Right lobe of liver (tissue), 6 donors: ENCODE measurements at regions not wholly inside any gene's neighbourhood (a gene's known extent, or its start where the extent isn't known, plus 50 kb on each side); places are given as distances from the start of the nearest gene placed in this dataset.
"Not testable (repeated sequence)": the region's sequence is repeated elsewhere in the genome, so short reads cannot be mapped to it uniquely, and the experiment has no call there.

ENCODE experiments used
- ATAC-seq, 4 donors: fragments of 200-7000 bp; cut with Tn5 transposase; one replicate each; pipeline ENCODE4 v1.9.1; 2020; ENCODE audit warnings: mild to moderate bottlenecking in 4 of 4, moderate library complexity in 4 of 4
- DNase-seq, 3 donors: peaks; one replicate each; pipeline ENCODE4 v3.0.0-alpha.2; 2020
- H3K27ac ChIP-seq, 3 donors: fragments of 200-600 bp; one replicate each; pipeline ENCODE4 v1.8.0; 2022
- H3K27me3 ChIP-seq, 2 donors: fragments of 200-600 bp; one replicate each; pipeline ENCODE4 v1.8.0; 2022
- H3K36me3 ChIP-seq, 4 donors: fragments of 200-600 bp; sonication (generic) in 1 of 4; one replicate each; pipeline versions ENCODE4 v1.5.1 to v1.8.0; 2017 to 2022; ENCODE audit warnings: control low read depth in 1 of 4
- H3K4me1 ChIP-seq, 4 donors: fragments of 200-600 bp; sonication (generic) in 1 of 4; one replicate each; pipeline versions ENCODE4 v1.5.1 to v1.8.0; 2017 to 2022; ENCODE audit warnings: control low read depth in 1 of 4
- H3K4me3 ChIP-seq, 3 donors: fragments of 200-600 bp; one replicate each; pipeline ENCODE4 v1.8.0; 2022
- H3K9me3 ChIP-seq, 4 donors: fragments of 200-600 bp; sonication (generic) in 1 of 4; one replicate each; pipeline versions ENCODE4 v1.5.1 to v1.8.0; 2017 to 2022; ENCODE audit warnings: control low read depth in 1 of 4
- POLR2A ChIP-seq: fragments of 450-650 bp; IDR thresholded peaks from one replicate; pipeline ENCODE4 v1.6.1; 2017; ENCODE audit warnings: antibody characterized with exemption, mild to moderate bottlenecking
- WGBS: methylation state at CpG from one replicate; pipeline ENCODE4 v1.1.6; 2018; ENCODE audit warnings: low coverage, low lambda C conversion rate; ENCODE audit not compliant: insufficient coverage; ENCODE audit errors: missing lambda C conversion rate; 5-methylcytosine and 5-hydroxymethylcytosine counted together
- intact Hi-C, 2 donors: fragments of 100-400 bp; cut with DNase I; formaldehyde crosslinking; loops; one replicate each; pipeline versions ENCODE4 v1.11.2 to v1.14.1; 2022
- TF ChIP-seq, protein P1 (sequence below), 4 donors: fragments of 200-600 bp in 3 of 4; fragments of 450-650 bp in 1 of 4; IDR thresholded peaks; one replicate each; pipeline versions ENCODE4 v1.5.1 to v1.8.0; 2016 to 2022; ENCODE audit warnings: antibody characterized with exemption in 4 of 4, mild to moderate bottlenecking in 2 of 4
- donor health status: DM: no; HTN: yes; CAD: no.
- donor health status: DM: no; HTN: no; CAD: no.
- donor health status: DM: no; HTN: no; CAD: no.
- donor health status: DM: no; HTN: yes; CAD: no.
- donor health status: DM: no; HTN: yes; CAD: no.

DNA sequence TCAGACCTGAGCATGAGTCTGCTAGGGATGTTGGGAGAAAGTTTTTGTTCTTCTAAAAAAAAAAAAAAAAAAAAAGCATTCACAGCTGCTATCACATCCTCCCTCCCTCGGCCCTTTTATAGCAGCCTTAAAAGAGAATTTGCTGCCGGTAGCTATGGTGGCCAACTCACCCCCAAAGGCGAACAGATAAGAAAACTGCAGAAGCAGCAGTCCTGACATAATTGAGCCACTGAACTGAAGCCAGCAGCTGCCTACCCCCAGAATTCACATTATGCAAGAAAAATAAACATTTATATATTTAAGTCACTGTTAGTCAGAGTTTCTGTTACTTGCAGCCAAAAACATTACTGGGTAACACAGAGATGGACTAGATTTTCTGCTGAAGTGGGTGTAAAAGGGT is 124.3 kb upstream of the SMARCA2 start:
- Histone ChIP-seq H3K27me3 (no peaks in the 10 kb centered on the region), H3K36me3 (no peaks in the 10 kb centered on the region), H3K9me3 (no peaks in the 10 kb centered on the region), H3K27ac (no peak overlapping the region), H3K4me3 (no peak overlapping the region), H3K4me1 (no peaks in the 10 kb centered on the region)
- intact Hi-C loops, result no loop called here
- TF ChIP-seq, protein P1, sequence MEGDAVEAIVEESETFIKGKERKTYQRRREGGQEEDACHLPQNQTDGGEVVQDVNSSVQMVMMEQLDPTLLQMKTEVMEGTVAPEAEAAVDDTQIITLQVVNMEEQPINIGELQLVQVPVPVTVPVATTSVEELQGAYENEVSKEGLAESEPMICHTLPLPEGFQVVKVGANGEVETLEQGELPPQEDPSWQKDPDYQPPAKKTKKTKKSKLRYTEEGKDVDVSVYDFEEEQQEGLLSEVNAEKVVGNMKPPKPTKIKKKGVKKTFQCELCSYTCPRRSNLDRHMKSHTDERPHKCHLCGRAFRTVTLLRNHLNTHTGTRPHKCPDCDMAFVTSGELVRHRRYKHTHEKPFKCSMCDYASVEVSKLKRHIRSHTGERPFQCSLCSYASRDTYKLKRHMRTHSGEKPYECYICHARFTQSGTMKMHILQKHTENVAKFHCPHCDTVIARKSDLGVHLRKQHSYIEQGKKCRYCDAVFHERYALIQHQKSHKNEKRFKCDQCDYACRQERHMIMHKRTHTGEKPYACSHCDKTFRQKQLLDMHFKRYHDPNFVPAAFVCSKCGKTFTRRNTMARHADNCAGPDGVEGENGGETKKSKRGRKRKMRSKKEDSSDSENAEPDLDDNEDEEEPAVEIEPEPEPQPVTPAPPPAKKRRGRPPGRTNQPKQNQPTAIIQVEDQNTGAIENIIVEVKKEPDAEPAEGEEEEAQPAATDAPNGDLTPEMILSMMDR (IDR thresholded peaks at IDR 0.05), result no peak
- no peak for TF ChIP-seq POLR2A
- ATAC-seq (no peak), DNase-seq (no peak)
- 48% methylated on average over 3 of the region's 3 CpGs for WGBS

DNA sequence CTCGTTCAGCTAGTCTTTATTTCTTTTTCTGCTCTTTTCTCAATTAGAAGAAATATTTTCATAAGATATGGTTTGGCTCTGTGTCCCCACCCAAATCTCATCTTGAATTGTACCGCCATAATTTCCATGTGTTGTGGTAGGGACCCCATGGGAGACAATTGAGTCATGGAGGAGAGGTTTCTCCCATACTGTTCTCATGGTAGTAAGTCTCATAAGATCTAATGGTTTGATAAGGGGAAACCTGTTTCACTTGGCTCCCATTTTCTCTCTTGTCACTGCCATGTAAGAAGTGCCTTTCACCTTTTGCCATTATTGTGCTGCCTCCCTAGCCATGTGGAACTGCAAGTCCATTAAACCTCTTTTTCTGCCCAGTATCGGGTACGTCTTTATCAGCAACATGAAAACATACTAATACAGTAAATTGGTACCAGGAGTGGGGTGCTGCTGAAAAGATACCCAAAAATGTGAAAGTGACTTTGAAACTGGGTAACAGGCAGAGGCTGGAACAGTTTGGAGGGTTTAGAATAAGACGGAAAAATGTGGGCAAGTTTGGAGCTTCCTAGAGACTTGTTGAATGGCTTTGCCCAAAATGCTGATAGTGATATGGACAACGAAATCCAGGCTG is 112.0 kb upstream of the SMARCA2 start:
- H3K27ac ChIP-seq, ATAC-seq, intact Hi-C loops, H3K4me1 ChIP-seq, H3K9me3 ChIP-seq, H3K27me3 ChIP-seq, H3K4me3 ChIP-seq, DNase-seq, H3K36me3 ChIP-seq: not testable (repeated sequence)
- WGBS, result 50% methylated on average over 6 of the region's 6 CpGs

DNA sequence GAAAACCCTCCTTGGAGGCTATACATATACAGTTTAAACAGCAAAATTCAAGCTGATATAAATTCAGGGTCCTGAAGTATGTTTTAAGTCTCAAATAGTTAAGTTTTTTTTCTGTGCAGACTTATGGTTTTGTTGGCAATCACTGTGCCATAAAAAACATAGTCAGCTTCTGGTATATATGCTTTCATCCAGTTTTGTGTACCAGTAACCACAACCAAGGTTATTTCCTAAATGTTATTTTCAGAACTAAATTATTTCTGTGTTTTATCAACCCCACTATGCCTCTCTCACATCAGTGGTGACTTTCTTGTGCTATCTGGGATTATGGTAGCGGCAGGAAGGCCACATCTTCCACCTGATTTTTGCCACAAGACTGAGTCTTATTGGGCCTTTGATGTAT is 107.7 kb upstream of the SMARCA2 start:
- H3K27ac ChIP-seq, result no peak overlapping the region
- 94% methylated on average over 1 of the region's 1 CpG for WGBS
- H3K27me3 ChIP-seq, result no peaks in the 10 kb centered on the region
- no peaks in the 10 kb centered on the region for H3K9me3 ChIP-seq
- TF ChIP-seq POLR2A, result no peak
- TF ChIP-seq, protein P1 (IDR thresholded peaks at IDR 0.05), result no peak
- intact Hi-C loops, result no loop called here
- no peaks in the 10 kb centered on the region for H3K4me1 ChIP-seq
- no peak overlapping the region for H3K4me3 ChIP-seq
- ATAC-seq (no peak), DNase-seq (no peak)
- no peaks in the 10 kb centered on the region for H3K36me3 ChIP-seq

DNA sequence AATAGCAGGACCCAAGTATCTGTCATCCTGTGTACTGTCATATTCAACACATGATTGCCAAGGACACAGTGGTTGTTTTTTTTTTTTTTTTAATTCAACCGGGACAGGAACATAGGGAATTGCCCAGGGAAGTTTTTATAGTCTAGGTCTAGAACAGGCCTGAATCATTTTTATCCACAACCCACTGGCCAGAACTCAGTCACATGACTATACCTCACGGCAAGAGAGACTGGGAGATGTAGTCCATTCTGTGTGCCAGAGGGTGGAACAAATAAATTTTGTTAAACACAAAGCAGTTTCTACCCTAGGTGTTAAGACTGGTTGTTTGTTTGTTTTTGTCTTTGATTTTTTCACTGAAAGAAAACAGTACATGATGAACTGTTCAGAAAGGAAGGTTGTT is 105.8 kb upstream of the SMARCA2 start:
- ATAC-seq (no peak), DNase-seq (no peak)
- TF ChIP-seq, protein P1 (IDR thresholded peaks at IDR 0.05), result no peak
- TF ChIP-seq POLR2A, result no peak
- intact Hi-C loops, result no loop called here
- H3K9me3 ChIP-seq, result no peaks in the 10 kb centered on the region
- H3K27me3 ChIP-seq, result no peaks in the 10 kb centered on the region
- no peak overlapping the region for H3K4me3 ChIP-seq
- H3K36me3 ChIP-seq, result no peaks in the 10 kb centered on the region
- no peaks in the 10 kb centered on the region for H3K4me1 ChIP-seq
- WGBS, result 77% methylated on average over 2 of the region's 2 CpGs
- H3K27ac ChIP-seq, result no peak overlapping the region

DNA sequence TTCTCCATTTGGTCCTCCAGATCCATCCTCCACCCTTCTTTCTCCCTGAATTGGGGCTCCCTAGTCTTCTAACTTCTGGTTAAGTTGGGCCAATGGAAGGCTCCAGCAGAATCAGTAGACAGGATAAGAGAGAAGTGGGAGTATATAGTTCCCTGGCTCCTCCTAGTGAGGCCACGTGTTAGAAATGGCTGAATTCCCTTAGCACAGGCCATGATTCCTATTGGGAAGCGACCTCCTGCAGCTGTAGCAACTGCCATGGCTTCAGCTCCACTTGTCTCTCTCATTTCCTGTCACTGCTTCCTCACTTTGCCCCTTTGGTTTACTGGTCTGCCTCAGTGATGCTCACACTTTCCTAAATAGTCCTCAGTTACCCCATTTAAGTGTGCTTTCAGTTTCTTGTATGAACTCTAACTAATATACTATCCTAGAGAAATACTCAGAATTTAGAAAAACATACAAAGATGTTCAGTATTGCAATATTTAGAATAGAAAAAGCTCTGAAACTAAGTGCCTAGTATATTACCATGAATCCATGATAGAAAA is 104.8 kb upstream of the SMARCA2 start:
- H3K27me3 ChIP-seq, result no peaks in the 10 kb centered on the region
- no peak overlapping the region for H3K27ac ChIP-seq
- no peak for ATAC-seq
- no peaks in the 10 kb centered on the region for H3K4me1 ChIP-seq
- WGBS, result 72% methylated on average over 2 of the region's 2 CpGs
- no peak for DNase-seq
- H3K9me3 ChIP-seq, result no peaks in the 10 kb centered on the region
- H3K4me3 ChIP-seq, result no peak overlapping the region
- intact Hi-C loops, result no loop called here
- no peaks in the 10 kb centered on the region for H3K36me3 ChIP-seq
- TF ChIP-seq POLR2A, result no peak
- TF ChIP-seq, protein P1 (IDR thresholded peaks at IDR 0.05), result no peak
